AG08395 (cell line): ENCODE measurements at regions not wholly inside any gene's neighbourhood (a gene's known extent, or its start where the extent isn't known, plus 50 kb on each side); places are given as distances from the start of the nearest gene placed in this dataset.
"Not testable (repeated sequence)": the region's sequence is repeated elsewhere in the genome, so short reads cannot be mapped to it uniquely, and the experiment has no call there.

ENCODE experiments used
- DNase-seq: peaks from one replicate; pipeline ENCODE4 v3.0.0; 2012; ENCODE audit warnings: mixed read lengths, low spot score

- DNase-seq = no peak
These were observed 722.6 kb downstream of the LRRIQ3 start for GRCh38 chr1:73475316-73475870.

- no peak for DNase-seq
These were observed 725.2 kb downstream of the LRRIQ3 start for GRCh38 chr1:73472810-73473209.

- DNase-seq = no peak
These were observed 730.2 kb downstream of the LRRIQ3 start for GRCh38 chr1:73467731-73468130.

- no peak for DNase-seq
These were observed 734.1 kb downstream of the LRRIQ3 start for GRCh38 chr1:73463873-73464272.

- no peak for DNase-seq
These were observed 745.5 kb downstream of the LRRIQ3 start for GRCh38 chr1:73452522-73452921.

GRCh38 chr1:73450668-73451067 is 747.3 kb downstream of the LRRIQ3 start:
- DNase-seq = not testable (repeated sequence)

GRCh38 chr1:73411479-73411878 is 786.5 kb downstream of the LRRIQ3 start:
- no peak for DNase-seq

GRCh38 chr1:73401666-73402065 is 796.3 kb downstream of the LRRIQ3 start:
- DNase-seq = no peak

- DNase-seq = no peak
These were observed 815.0 kb downstream of the LRRIQ3 start for GRCh38 chr1:73382966-73383365.

- no peak for DNase-seq
These were observed 831.1 kb downstream of the LRRIQ3 start for GRCh38 chr1:73366734-73367413.

- DNase-seq = no peak
These were observed 839.0 kb downstream of the LRRIQ3 start for GRCh38 chr1:73359001-73359400.

GRCh38 chr1:73356485-73356884 is 841.5 kb downstream of the LRRIQ3 start:
- no peak for DNase-seq

GRCh38 chr1:73343947-73344346 is 854.0 kb downstream of the LRRIQ3 start:
- no peak for DNase-seq

- DNase-seq = no peak
These were observed 864.0 kb downstream of the LRRIQ3 start for GRCh38 chr1:73333847-73334503.

GRCh38 chr1:73331726-73332125 is 866.2 kb downstream of the LRRIQ3 start:
- no peak for DNase-seq

GRCh38 chr1:73327998-73328397 is 870.0 kb downstream of the LRRIQ3 start:
- no peak for DNase-seq

GRCh38 chr1:73327180-73327793 is 870.7 kb downstream of the LRRIQ3 start:
- DNase-seq = no peak

- no peak for DNase-seq
These were observed 871.3 kb downstream of the LRRIQ3 start for GRCh38 chr1:73326663-73327062.

GRCh38 chr1:73310797-73311381 is 887.1 kb downstream of the LRRIQ3 start:
- no peak for DNase-seq

- no peak for DNase-seq
These were observed 890.9 kb downstream of the LRRIQ3 start for GRCh38 chr1:73306899-73307555.

- DNase-seq = no peak
These were observed 924.1 kb downstream of the LRRIQ3 start for GRCh38 chr1:73273886-73274285.

- DNase-seq = not testable (repeated sequence)
These were observed 952.8 kb downstream of the LRRIQ3 start for GRCh38 chr1:73245196-73245595.
